ENCODE measurements at regions not wholly inside any gene's neighbourhood (a gene's known extent, or its start where the extent isn't known, plus 50 kb on each side); places are given as distances from the start of the nearest gene placed in this dataset.

DNA sequence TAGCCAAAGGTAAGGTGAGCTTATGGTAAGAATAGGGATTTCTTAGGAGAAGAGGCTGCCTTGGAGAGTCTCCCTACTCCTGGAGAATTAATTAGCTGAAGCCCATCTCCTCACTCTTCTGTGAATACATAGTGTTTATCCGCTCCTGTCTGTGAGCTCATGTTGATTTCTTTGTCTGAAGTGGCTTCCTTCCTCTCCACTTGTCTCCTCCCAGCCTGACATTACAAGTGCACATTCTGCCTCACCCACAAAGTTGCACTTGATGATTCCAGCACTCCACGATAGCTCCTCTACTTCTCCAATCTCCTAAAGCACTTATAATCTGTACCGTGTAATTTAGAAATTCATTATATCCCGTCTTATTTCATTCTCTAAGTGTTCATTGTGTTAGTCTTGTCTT is 287.2 kb downstream of the QKI start:
- TF ChIP-seq POLR2A (IDR thresholded peaks at IDR 0.05; ENCODE audit: low read depth): no peak
- TF ChIP-seq, protein P1, sequence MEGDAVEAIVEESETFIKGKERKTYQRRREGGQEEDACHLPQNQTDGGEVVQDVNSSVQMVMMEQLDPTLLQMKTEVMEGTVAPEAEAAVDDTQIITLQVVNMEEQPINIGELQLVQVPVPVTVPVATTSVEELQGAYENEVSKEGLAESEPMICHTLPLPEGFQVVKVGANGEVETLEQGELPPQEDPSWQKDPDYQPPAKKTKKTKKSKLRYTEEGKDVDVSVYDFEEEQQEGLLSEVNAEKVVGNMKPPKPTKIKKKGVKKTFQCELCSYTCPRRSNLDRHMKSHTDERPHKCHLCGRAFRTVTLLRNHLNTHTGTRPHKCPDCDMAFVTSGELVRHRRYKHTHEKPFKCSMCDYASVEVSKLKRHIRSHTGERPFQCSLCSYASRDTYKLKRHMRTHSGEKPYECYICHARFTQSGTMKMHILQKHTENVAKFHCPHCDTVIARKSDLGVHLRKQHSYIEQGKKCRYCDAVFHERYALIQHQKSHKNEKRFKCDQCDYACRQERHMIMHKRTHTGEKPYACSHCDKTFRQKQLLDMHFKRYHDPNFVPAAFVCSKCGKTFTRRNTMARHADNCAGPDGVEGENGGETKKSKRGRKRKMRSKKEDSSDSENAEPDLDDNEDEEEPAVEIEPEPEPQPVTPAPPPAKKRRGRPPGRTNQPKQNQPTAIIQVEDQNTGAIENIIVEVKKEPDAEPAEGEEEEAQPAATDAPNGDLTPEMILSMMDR (IDR thresholded peaks at IDR 0.05): no peak

Measured in esophagus muscularis mucosa (tissue), 3 donors.